PC-3 (cell line): ENCODE measurements at regions not wholly inside any gene's neighbourhood (a gene's known extent, or its start where the extent isn't known, plus 50 kb on each side); places are given as distances from the start of the nearest gene placed in this dataset.
A peak's percentile ranks its signal among the peaks of the same experiment; 100 is the strongest.
"Not testable (repeated sequence)": the region's sequence is repeated elsewhere in the genome, so short reads cannot be mapped to it uniquely, and the experiment has no call there.

Experiments used
- ATAC-seq: fragments of 200-7000 bp; cut with Tn5 transposase; 2 replicates; pipeline ENCODE4 v1.9.1; 2020; ENCODE audit warnings: mild to moderate bottlenecking, moderate library complexity
- BruUV-seq: library from RNA; stranded (reverse); fragments of 400-500 nt; replicated peaks from 2 replicates; lab custom pipeline; 2021; lab: Mats Ljungman, UMichigan
- CTCF ChIA-PET: fragments of 300-600 bp; sonication (Branson Sonifier 250); formaldehyde crosslinking; loops from one replicate; lab custom pipeline; 2022; ENCODE audit warnings: antibody characterized with exemption; lab: Charles Lee
- POLR2A ChIA-PET: fragments of 300-600 bp; sonication (Branson Sonifier 250); formaldehyde crosslinking; loops from one replicate; lab custom pipeline; 2022; ENCODE audit warnings: antibody characterized with exemption; ENCODE audit not compliant: unreplicated experiment; lab: Charles Lee
- DNase-seq: peaks from one replicate; pipeline ENCODE4 v3.0.0-alpha.2; 2015
- H2AFZ ChIP-seq: fragments of 300-600 bp; sonication (generic); 2 replicates; pipeline ENCODE4 v1.6.0; 2016; ENCODE audit warnings: antibody characterized with exemption, low read length
- H3F3A ChIP-seq: fragments of 300-600 bp; sonication (generic); one replicate; pipeline ENCODE4 v1.6.0; 2017; ENCODE audit warnings: antibody characterized with exemption, low read length, control low read depth, mild to moderate bottlenecking; ENCODE audit not compliant: unreplicated experiment
- H3K27ac ChIP-seq: fragments of 300-600 bp; sonication (generic); 2 replicates; pipeline ENCODE4 v1.5.1; 2016; ENCODE audit warnings: mild to moderate bottlenecking, low read length
- H3K27me3 ChIP-seq: fragments of 300-600 bp; sonication (generic); 2 replicates; pipeline ENCODE4 v1.6.1; 2016; ENCODE audit warnings: low read length, mixed read lengths
- H3K36me3 ChIP-seq: fragments of 300-600 bp; sonication (generic); 2 replicates; pipeline ENCODE4 v1.6.1; 2016; ENCODE audit warnings: low read depth, mixed run types, low read length, mixed read lengths
- H3K4me1 ChIP-seq: fragments of 300-600 bp; sonication (generic); 2 replicates; pipeline ENCODE4 v1.5.1; 2016; ENCODE audit warnings: low read length; ENCODE audit not compliant: insufficient read depth
- H3K4me2 ChIP-seq: fragments of 300-600 bp; sonication (generic); 2 replicates; pipeline ENCODE4 v1.6.0; 2016; ENCODE audit warnings: low read length
- H3K4me3 ChIP-seq: fragments of 300-600 bp; sonication (generic); 2 replicates; pipeline ENCODE4 v1.5.1; 2016; ENCODE audit warnings: mild to moderate bottlenecking, low read length, mixed read lengths
- H3K79me2 ChIP-seq: fragments of 300-600 bp; sonication (generic); 2 replicates; pipeline ENCODE4 v1.6.1; 2017; ENCODE audit warnings: low read length, mixed read lengths
- H3K9ac ChIP-seq: fragments of 300-600 bp; sonication (generic); 2 replicates; pipeline ENCODE4 v1.6.0; 2016; ENCODE audit warnings: mild to moderate bottlenecking, low read length
- H3K9me2 ChIP-seq: fragments of 300-600 bp; sonication (generic); replicated peaks from 2 replicates; pipeline ENCODE4 v1.6.1; 2016; ENCODE audit warnings: mixed run types, low read length, mixed read lengths
- H3K9me3 ChIP-seq: fragments of 300-600 bp; sonication (generic); 2 replicates; pipeline ENCODE4 v1.6.1; 2016; ENCODE audit warnings: low read length, mixed read lengths
- H4K20me1 ChIP-seq: fragments of 300-600 bp; sonication (generic); 2 replicates; pipeline ENCODE4 v1.6.1; 2016; ENCODE audit warnings: low read length, mixed read lengths
- intact Hi-C: fragments of 100-400 bp; cut with micrococcal nuclease; formaldehyde crosslinking; loops from 2 replicates; pipeline ENCODE4 v1.9.0; 2023
- TF ChIP-seq, protein P1 (sequence below): fragments of 300-600 bp; sonication (generic); conservative IDR thresholded peaks from 2 replicates; pipeline ENCODE4 v1.5.1; 2017; ENCODE audit warnings: antibody characterized with exemption, low read depth, mild to moderate bottlenecking, low read length

GRCh38 chr7:32670110-32671025 is 175.1 kb downstream of the AVL9 start:
- H3K4me3 ChIP-seq: peak overlapping the region; percentile 48; the same call in 1 of the 2 replicates
- peak; percentile 64 for ATAC-seq
- H3K9me3 ChIP-seq: no peaks in the 10 kb centered on the region
- peak overlapping the region; percentile 89 for H3K9ac ChIP-seq
- intact Hi-C loops: loop anchor here (5.0 kb wide), 1 partner anchor 88 kb away; no protein-coding TSS in a partner anchor
- ChIA-PET CTCF (interaction anchor here (0.6 kb wide), 1 partner anchor 9 kb away, joined by 3 read pairs; no protein-coding TSS in a partner anchor), POLR2A (interaction anchor here (0.6 kb wide), 1 partner anchor 271 kb away, joined by 4 read pairs; no protein-coding TSS in a partner anchor)
- H3K9me2 ChIP-seq: no peaks in the 10 kb centered on the region
- H3K27me3 ChIP-seq: no peaks in the 10 kb centered on the region
- H3K79me2 ChIP-seq: no peaks in the 10 kb centered on the region
- peak; percentile 87 for DNase-seq
- no peaks in the 10 kb centered on the region for H3K36me3 ChIP-seq
- H4K20me1 ChIP-seq: no peaks in the 10 kb centered on the region
- TSS peak; percentile 80 for BruUV-seq
- peaks cover 40% of the 10 kb centered on the region for H3K4me1 ChIP-seq
- H3F3A ChIP-seq: peaks cover 7% of the 10 kb centered on the region
- H2AFZ ChIP-seq: no peak overlapping the region; the same call in 1 of the 2 replicates
- H3K27ac ChIP-seq: peak overlapping the region; percentile 99
- TF ChIP-seq, protein P1, sequence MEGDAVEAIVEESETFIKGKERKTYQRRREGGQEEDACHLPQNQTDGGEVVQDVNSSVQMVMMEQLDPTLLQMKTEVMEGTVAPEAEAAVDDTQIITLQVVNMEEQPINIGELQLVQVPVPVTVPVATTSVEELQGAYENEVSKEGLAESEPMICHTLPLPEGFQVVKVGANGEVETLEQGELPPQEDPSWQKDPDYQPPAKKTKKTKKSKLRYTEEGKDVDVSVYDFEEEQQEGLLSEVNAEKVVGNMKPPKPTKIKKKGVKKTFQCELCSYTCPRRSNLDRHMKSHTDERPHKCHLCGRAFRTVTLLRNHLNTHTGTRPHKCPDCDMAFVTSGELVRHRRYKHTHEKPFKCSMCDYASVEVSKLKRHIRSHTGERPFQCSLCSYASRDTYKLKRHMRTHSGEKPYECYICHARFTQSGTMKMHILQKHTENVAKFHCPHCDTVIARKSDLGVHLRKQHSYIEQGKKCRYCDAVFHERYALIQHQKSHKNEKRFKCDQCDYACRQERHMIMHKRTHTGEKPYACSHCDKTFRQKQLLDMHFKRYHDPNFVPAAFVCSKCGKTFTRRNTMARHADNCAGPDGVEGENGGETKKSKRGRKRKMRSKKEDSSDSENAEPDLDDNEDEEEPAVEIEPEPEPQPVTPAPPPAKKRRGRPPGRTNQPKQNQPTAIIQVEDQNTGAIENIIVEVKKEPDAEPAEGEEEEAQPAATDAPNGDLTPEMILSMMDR: no peak
- H3K4me2 ChIP-seq: peak overlapping the region; percentile 83

GRCh38 chr7:32669173-32669870 is 174.0 kb downstream of the AVL9 start:
- H3K9ac ChIP-seq: peak overlapping the region; percentile 89
- H3K36me3 ChIP-seq, CTCF ChIA-PET, H3K27me3 ChIP-seq, H3K9me3 ChIP-seq, H2AFZ ChIP-seq, H3K9me2 ChIP-seq, BruUV-seq, H4K20me1 ChIP-seq, H3F3A ChIP-seq, H3K79me2 ChIP-seq: not testable (repeated sequence)
- H3K4me3 ChIP-seq: peak overlapping the region; percentile 48; the same call in 1 of the 2 replicates
- H3K4me2 ChIP-seq: peak overlapping the region; percentile 83
- intact Hi-C loops: loop anchor here (1.0 kb wide), 1 partner anchor 179 kb away; the partner anchor contains the start of gene LSM5
- ATAC-seq: peak; percentile 81
- POLR2A ChIA-PET: interaction anchor here (0.6 kb wide), 3 partner anchors 173 to 756 kb away, joined by 3 to 8 read pairs (median 4); no protein-coding TSS in a partner anchor
- peaks cover 40% of the 10 kb centered on the region for H3K4me1 ChIP-seq
- DNase-seq: peak; percentile 96
- peak overlapping the region; percentile 99 for H3K27ac ChIP-seq

GRCh38 chr7:32668387-32669097 is 173.3 kb downstream of the AVL9 start:
- H4K20me1 ChIP-seq, CTCF ChIA-PET: not testable (repeated sequence)

DNA sequence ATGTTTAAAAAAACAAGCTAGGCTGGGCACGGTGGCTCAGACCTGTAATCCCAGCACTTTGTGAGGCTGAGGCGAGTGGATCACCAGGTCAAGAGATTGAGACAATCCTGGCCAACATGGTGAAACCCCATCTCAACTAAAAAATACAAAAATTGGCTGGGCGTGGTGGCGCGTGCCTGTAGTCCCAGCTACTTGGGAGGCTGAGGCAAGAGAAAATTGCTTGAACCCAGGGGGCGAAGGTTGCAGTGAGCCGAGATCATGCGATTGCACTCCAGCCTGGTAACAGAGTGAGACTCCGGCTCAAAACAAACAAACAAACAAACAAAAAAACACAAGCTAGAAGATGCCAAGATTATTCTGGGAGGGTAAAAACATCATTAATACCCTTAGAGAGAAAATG is 172.3 kb downstream of the AVL9 start:
- H3K4me2 ChIP-seq, intact Hi-C loops, H3K36me3 ChIP-seq, H3K9me3 ChIP-seq, H3K9ac ChIP-seq, CTCF ChIA-PET, H3K4me3 ChIP-seq, DNase-seq, H2AFZ ChIP-seq, POLR2A ChIA-PET, H3K79me2 ChIP-seq, ATAC-seq, BruUV-seq, H3F3A ChIP-seq, H3K27me3 ChIP-seq, H3K27ac ChIP-seq, H4K20me1 ChIP-seq, H3K9me2 ChIP-seq: not testable (repeated sequence)
- peaks cover 39% of the 10 kb centered on the region for H3K4me1 ChIP-seq

More at GRCh38 chr7:32668387-32669097, 173.3 kb downstream of the AVL9 start:
- H3F3A ChIP-seq, BruUV-seq, H3K36me3 ChIP-seq, H3K9me2 ChIP-seq, H2AFZ ChIP-seq, H3K79me2 ChIP-seq, H3K27me3 ChIP-seq, H3K9me3 ChIP-seq: not testable (repeated sequence)
- Histone ChIP-seq H3K4me1 (peaks cover 40% of the 10 kb centered on the region), H3K4me2 (peak overlapping the region; percentile 83), H3K4me3 (peak overlapping the region; percentile 48; the same call in 1 of the 2 replicates), H3K27ac (peak overlapping the region; percentile 99), H3K9ac (peak overlapping the region; percentile 89)
- ATAC-seq: peak; percentile 57
- peak; percentile 76 for DNase-seq
- POLR2A ChIA-PET: interaction anchor here (0.6 kb wide), 1 partner anchor 173 kb away, joined by 8 read pairs; no protein-coding TSS in a partner anchor
- intact Hi-C loops: loop anchor here (1.0 kb wide), 2 partner anchors 10 to 178 kb away; partner anchors contain the start of gene LSM5

DNA sequence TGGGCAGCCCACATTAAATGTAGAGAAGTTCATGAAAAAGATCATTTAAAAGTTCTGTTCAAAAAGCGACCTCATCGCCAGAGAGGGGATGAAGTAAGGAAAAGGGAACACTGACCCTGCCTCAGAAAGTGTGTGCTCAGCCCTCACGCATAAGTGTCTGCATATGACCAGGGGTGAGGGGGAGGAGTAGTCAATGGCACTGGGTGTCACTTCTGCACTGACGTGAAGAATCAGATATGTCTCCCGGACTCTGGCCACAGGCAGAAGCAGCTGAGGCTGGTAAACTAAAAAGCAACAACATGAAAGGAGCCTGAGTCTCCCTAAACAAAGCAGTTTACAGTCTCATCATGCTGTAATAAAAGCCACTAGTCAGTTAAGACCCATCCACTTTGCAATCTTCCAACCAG is 168.5 kb downstream of the AVL9 start:
- peaks cover 13% of the 10 kb centered on the region for H3K4me1 ChIP-seq
- H3K9me3 ChIP-seq, BruUV-seq, CTCF ChIA-PET, ATAC-seq, intact Hi-C loops, H4K20me1 ChIP-seq, H2AFZ ChIP-seq, H3K4me3 ChIP-seq, H3K36me3 ChIP-seq, H3K79me2 ChIP-seq, POLR2A ChIA-PET, H3K27me3 ChIP-seq, H3K9me2 ChIP-seq, H3K4me2 ChIP-seq, H3K9ac ChIP-seq, H3F3A ChIP-seq, H3K27ac ChIP-seq, DNase-seq: not testable (repeated sequence)
